ENCODE measurements at regions not wholly inside any gene's neighbourhood (a gene's known extent, or its start where the extent isn't known, plus 50 kb on each side); places are given as distances from the start of the nearest gene placed in this dataset.
"Not testable (repeated sequence)": the region's sequence is repeated elsewhere in the genome, so short reads cannot be mapped to it uniquely, and the experiment has no call there.

DNA sequence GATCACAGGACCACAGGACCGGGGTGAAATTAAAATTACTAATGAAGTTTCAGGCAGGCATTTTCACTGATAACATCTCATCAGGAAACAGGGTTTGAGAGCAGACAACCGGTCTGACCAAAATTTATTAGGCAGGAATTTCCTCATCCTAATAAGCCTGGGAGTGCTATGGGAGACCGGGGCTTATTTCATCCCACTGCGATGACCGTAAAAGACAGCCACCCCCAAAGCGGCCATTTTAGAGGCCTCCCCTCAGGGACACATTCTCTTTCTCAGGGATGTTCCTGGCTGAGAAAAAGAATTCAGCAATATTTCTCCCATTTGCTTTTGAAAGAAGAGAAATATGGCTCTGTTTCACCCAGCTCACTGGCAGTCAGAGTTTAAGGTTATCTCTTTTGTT, 197.2 kb upstream of the MYLIP start:
- TF ChIP-seq, protein P1, sequence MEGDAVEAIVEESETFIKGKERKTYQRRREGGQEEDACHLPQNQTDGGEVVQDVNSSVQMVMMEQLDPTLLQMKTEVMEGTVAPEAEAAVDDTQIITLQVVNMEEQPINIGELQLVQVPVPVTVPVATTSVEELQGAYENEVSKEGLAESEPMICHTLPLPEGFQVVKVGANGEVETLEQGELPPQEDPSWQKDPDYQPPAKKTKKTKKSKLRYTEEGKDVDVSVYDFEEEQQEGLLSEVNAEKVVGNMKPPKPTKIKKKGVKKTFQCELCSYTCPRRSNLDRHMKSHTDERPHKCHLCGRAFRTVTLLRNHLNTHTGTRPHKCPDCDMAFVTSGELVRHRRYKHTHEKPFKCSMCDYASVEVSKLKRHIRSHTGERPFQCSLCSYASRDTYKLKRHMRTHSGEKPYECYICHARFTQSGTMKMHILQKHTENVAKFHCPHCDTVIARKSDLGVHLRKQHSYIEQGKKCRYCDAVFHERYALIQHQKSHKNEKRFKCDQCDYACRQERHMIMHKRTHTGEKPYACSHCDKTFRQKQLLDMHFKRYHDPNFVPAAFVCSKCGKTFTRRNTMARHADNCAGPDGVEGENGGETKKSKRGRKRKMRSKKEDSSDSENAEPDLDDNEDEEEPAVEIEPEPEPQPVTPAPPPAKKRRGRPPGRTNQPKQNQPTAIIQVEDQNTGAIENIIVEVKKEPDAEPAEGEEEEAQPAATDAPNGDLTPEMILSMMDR (conservative IDR thresholded peaks at IDR 0.05; ENCODE audit: low read depth in 2 of 2): not testable (repeated sequence)
- TF ChIP-seq POLR2AphosphoS5 (IDR thresholded peaks at IDR 0.05; ENCODE audit: low read depth); EZH2phosphoT487 (IDR thresholded peaks at IDR 0.05; ENCODE audit: unreplicated experiment); EZH2 (IDR thresholded peaks at IDR 0.05; ENCODE audit: low read depth, unreplicated experiment); CREB1 (CRISPR knock-in tag; IDR thresholded peaks at IDR 0.05; ENCODE audit: low read depth); NANOG (IDR thresholded peaks at IDR 0.05; ENCODE audit: borderline replicate concordance); JUNB (IDR thresholded peaks at IDR 0.05; ENCODE audit: unreplicated experiment); ZNF331 (CRISPR knock-in tag; IDR thresholded peaks at IDR 0.05; ENCODE audit: low read depth); STAT1 (IDR thresholded peaks at IDR 0.05; ENCODE audit: unreplicated experiment): not testable (repeated sequence)
- TF ChIP-seq, protein P2, sequence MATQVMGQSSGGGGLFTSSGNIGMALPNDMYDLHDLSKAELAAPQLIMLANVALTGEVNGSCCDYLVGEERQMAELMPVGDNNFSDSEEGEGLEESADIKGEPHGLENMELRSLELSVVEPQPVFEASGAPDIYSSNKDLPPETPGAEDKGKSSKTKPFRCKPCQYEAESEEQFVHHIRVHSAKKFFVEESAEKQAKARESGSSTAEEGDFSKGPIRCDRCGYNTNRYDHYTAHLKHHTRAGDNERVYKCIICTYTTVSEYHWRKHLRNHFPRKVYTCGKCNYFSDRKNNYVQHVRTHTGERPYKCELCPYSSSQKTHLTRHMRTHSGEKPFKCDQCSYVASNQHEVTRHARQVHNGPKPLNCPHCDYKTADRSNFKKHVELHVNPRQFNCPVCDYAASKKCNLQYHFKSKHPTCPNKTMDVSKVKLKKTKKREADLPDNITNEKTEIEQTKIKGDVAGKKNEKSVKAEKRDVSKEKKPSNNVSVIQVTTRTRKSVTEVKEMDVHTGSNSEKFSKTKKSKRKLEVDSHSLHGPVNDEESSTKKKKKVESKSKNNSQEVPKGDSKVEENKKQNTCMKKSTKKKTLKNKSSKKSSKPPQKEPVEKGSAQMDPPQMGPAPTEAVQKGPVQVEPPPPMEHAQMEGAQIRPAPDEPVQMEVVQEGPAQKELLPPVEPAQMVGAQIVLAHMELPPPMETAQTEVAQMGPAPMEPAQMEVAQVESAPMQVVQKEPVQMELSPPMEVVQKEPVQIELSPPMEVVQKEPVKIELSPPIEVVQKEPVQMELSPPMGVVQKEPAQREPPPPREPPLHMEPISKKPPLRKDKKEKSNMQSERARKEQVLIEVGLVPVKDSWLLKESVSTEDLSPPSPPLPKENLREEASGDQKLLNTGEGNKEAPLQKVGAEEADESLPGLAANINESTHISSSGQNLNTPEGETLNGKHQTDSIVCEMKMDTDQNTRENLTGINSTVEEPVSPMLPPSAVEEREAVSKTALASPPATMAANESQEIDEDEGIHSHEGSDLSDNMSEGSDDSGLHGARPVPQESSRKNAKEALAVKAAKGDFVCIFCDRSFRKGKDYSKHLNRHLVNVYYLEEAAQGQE (IDR thresholded peaks at IDR 0.05; ENCODE audit: unreplicated experiment): not testable (repeated sequence)
- TF ChIP-seq, protein P3, sequence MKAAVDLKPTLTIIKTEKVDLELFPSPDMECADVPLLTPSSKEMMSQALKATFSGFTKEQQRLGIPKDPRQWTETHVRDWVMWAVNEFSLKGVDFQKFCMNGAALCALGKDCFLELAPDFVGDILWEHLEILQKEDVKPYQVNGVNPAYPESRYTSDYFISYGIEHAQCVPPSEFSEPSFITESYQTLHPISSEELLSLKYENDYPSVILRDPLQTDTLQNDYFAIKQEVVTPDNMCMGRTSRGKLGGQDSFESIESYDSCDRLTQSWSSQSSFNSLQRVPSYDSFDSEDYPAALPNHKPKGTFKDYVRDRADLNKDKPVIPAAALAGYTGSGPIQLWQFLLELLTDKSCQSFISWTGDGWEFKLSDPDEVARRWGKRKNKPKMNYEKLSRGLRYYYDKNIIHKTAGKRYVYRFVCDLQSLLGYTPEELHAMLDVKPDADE (IDR thresholded peaks at IDR 0.05): not testable (repeated sequence)
